ENCODE measurements at regions not wholly inside any gene's neighbourhood (a gene's known extent, or its start where the extent isn't known, plus 50 kb on each side); places are given as distances from the start of the nearest gene placed in this dataset.

GRCh38 chr6:164210783-164211182, 796.3 kb downstream of the QKI start:
- H3K27me3 ChIP-seq (ENCODE audit: control insufficient read depth in 1 of 2, insufficient read depth in 2 of 2, low read length in 2 of 2), result no peaks in the 10 kb centered on the region
- 2% methylated on average over 5 of the region's 5 CpGs for WGBS (ENCODE audit: low lambda C conversion rate)
- ChIA-PET CTCF (ENCODE audit: low intra/inter-chr PET ratio, low total read pairs) (no interaction called here), POLR2A (no interaction called here)
- H3K27ac ChIP-seq (ENCODE audit: extremely low read length, insufficient read depth, low read length), result no peak overlapping the region
- ATAC-seq (no peak), DNase-seq (ENCODE audit: low spot score) (no peak), FAIRE-seq (no peak)
- H3K9me3 ChIP-seq (ENCODE audit: low read length), result peaks cover 66% of the 10 kb centered on the region
- no peak overlapping the region for H3K9ac ChIP-seq (ENCODE audit: insufficient read depth, low read depth, low read length)
- TF ChIP-seq ZNF292 (CRISPR knock-in tag; IDR thresholded peaks at IDR 0.05; ENCODE audit: borderline replicate concordance, low read depth) (no peak), ZNF775 (CRISPR knock-in tag; IDR thresholded peaks at IDR 0.05; ENCODE audit: borderline replicate concordance) (no peak), ZNF670 (CRISPR knock-in tag; IDR thresholded peaks at IDR 0.05; ENCODE audit: borderline replicate concordance) (no peak), XBP1 (CRISPR knock-in tag; IDR thresholded peaks at IDR 0.05) (no peak), RXRB (CRISPR knock-in tag; IDR thresholded peaks at IDR 0.05; ENCODE audit: borderline replicate concordance) (no peak), NRL (CRISPR knock-in tag; IDR thresholded peaks at IDR 0.05; ENCODE audit: borderline replicate concordance) (no peak), ZSCAN30 (CRISPR knock-in tag; IDR thresholded peaks at IDR 0.05) (no peak), ZBTB20 (CRISPR knock-in tag; IDR thresholded peaks at IDR 0.05; ENCODE audit: borderline replicate concordance, low read depth) (no peak), KLF11 (CRISPR knock-in tag; IDR thresholded peaks at IDR 0.05) (no peak), ZNF605 (CRISPR knock-in tag; IDR thresholded peaks at IDR 0.05) (no peak), ZMAT5 (CRISPR knock-in tag; IDR thresholded peaks at IDR 0.05; ENCODE audit: borderline replicate concordance, low read depth) (no peak), TFAP4 (IDR thresholded peaks at IDR 0.05; ENCODE audit: borderline replicate concordance, low read depth) (no peak), ETV5 (CRISPR knock-in tag; IDR thresholded peaks at IDR 0.05; ENCODE audit: borderline replicate concordance) (no peak), ARNT (IDR thresholded peaks at IDR 0.05) (no peak), ZNF512 (CRISPR knock-in tag; IDR thresholded peaks at IDR 0.05) (no peak), ZNF776 (CRISPR knock-in tag; IDR thresholded peaks at IDR 0.05) (no peak)
- H3K4me1 ChIP-seq (ENCODE audit: insufficient read depth, low read length), result no peaks in the 10 kb centered on the region
- no peaks in the 10 kb centered on the region for H3K79me2 ChIP-seq (ENCODE audit: insufficient read depth, low read length)
- in situ Hi-C loops (cut with HindIII; ENCODE audit: extremely low pct_ligation_motif_present, low pct_unique_long_range_greater_than_20kb) (no loop called here), intact Hi-C loops (cut with micrococcal nuclease; ENCODE audit: unreplicated experiment) (no loop called here)
- no peak overlapping the region for H3K4me2 ChIP-seq (ENCODE audit: low read depth, low read length)
- H3K4me3 ChIP-seq (replicated peaks in 1 of 3; ENCODE audit: insufficient read depth in 1 of 3, low read depth in 2 of 3, low read length in 3 of 3), result no peak overlapping the region
- BruUV-seq (replicated peaks), result no TSS peak
- no peaks in the 10 kb centered on the region for H3K36me3 ChIP-seq (replicated peaks in 1 of 2; ENCODE audit: control insufficient read depth in 1 of 2, insufficient read depth in 2 of 2, low read length in 2 of 2)
- no peak overlapping the region for H2AFZ ChIP-seq (ENCODE audit: low read length)
- no peaks in the 10 kb centered on the region for H4K20me1 ChIP-seq (ENCODE audit: insufficient read depth, low read length)

Data from HepG2 (cell line).